ENCODE measurements at regions not wholly inside any gene's neighbourhood (a gene's known extent, or its start where the extent isn't known, plus 50 kb on each side); places are given as distances from the start of the nearest gene placed in this dataset.

GRCh38 chr2:35378791-35379190, 976.8 kb upstream of the CRIM1 start:
- TF ChIP-seq, protein P1, sequence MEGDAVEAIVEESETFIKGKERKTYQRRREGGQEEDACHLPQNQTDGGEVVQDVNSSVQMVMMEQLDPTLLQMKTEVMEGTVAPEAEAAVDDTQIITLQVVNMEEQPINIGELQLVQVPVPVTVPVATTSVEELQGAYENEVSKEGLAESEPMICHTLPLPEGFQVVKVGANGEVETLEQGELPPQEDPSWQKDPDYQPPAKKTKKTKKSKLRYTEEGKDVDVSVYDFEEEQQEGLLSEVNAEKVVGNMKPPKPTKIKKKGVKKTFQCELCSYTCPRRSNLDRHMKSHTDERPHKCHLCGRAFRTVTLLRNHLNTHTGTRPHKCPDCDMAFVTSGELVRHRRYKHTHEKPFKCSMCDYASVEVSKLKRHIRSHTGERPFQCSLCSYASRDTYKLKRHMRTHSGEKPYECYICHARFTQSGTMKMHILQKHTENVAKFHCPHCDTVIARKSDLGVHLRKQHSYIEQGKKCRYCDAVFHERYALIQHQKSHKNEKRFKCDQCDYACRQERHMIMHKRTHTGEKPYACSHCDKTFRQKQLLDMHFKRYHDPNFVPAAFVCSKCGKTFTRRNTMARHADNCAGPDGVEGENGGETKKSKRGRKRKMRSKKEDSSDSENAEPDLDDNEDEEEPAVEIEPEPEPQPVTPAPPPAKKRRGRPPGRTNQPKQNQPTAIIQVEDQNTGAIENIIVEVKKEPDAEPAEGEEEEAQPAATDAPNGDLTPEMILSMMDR (IDR thresholded peaks at IDR 0.05): no peak
- TF ChIP-seq POLR2A (IDR thresholded peaks at IDR 0.05): no peak
